Natural killer cell treated with Interleukin-12 subunit alpha and Interleukin-12 subunit beta and Interleukin-15 and Interleukin-18, amount 100 ng/mL, for 72 hours (primary cell): ENCODE measurements at regions not wholly inside any gene's neighbourhood (a gene's known extent, or its start where the extent isn't known, plus 50 kb on each side); places are given as distances from the start of the nearest gene placed in this dataset.

ENCODE experiments used
- ATAC-seq, 2 donors: fragments of 150-1000 bp; cut with Tn5 transposase in 1 of 2; sonication (Bioruptor Pico), chemical (Tn5 transposase) in 1 of 2; 2 replicates each; pipeline ENCODE4 v1.10.0; 2021
- DNase-seq: peaks from one replicate; pipeline ENCODE4 v3.0.0; 2022; ENCODE audit warnings: low spot score
- H3K27ac Mint-ChIP-seq, 2 donors: 1 replicate in 1 of 2; 2 replicates in 1 of 2; pipeline ENCODE4 v1.8.0; 2022; ENCODE audit warnings: mixed read lengths in 2 of 2, mild to moderate bottlenecking in 1 of 2, moderate library complexity in 1 of 2
- H3K27me3 Mint-ChIP-seq, 2 donors: 1 replicate in 1 of 2; 2 replicates in 1 of 2; pipeline ENCODE4 v1.8.0; 2022; ENCODE audit warnings: mixed read lengths in 2 of 2
- H3K36me3 Mint-ChIP-seq: one replicate; pipeline ENCODE4 v1.8.0; 2022; ENCODE audit warnings: mixed read lengths
- H3K4me1 Mint-ChIP-seq, 2 donors: 1 replicate in 1 of 2; 2 replicates in 1 of 2; pipeline ENCODE4 v1.8.0; 2022; ENCODE audit warnings: low read depth in 2 of 2, mixed read lengths in 2 of 2, mild to moderate bottlenecking in 1 of 2
- H3K4me3 Mint-ChIP-seq: one replicate; pipeline ENCODE4 v1.8.0; 2022; ENCODE audit warnings: mixed read lengths
- H3K9me3 Mint-ChIP-seq: 2 replicates; pipeline ENCODE4 v1.8.0; 2022; ENCODE audit warnings: mixed read lengths

DNA sequence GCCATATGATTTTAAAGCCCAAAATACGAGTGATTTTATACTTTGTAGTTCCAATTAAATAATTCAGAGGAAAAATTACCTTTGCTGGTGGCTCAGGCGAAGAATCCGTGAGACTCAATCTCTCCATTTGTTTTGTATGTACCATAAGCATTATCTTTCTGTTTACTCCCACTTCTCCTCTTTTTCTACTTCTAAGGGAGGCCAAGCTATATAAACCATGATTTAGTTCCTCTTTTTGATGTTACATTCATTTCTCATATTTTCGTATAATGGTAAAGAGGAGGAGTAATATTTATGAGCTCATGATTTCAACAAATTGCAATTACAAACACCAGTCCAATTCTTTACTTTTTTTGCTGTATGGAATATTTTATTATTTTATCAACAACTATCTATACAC, 50.6 kb upstream of the TES start:
- DNase-seq (no peak), ATAC-seq (no peak)
- H3K36me3 Mint-ChIP-seq: no peaks in the 10 kb centered on the region
- no peak overlapping the region for H3K27ac Mint-ChIP-seq
- H3K4me1 Mint-ChIP-seq: peaks cover 0 to 4% of the 10 kb centered on the region in 2 donors
- peaks cover 0 to 2% of the 10 kb centered on the region in 2 donors for H3K27me3 Mint-ChIP-seq
- no peak overlapping the region for H3K4me3 Mint-ChIP-seq
- no peaks in the 10 kb centered on the region for H3K9me3 Mint-ChIP-seq
